Limb (tissue), 2 donors: ENCODE measurements at regions not wholly inside any gene's neighbourhood (a gene's known extent, or its start where the extent isn't known, plus 50 kb on each side); places are given as distances from the start of the nearest gene placed in this dataset.

Experiments
- DNase-seq, 2 donors: peaks; one replicate each; pipeline ENCODE4 v3.0.0-alpha.2; 2016; ENCODE audit errors: extremely low spot score in 2 of 2

GRCh38 chr9:79246170-79246569 is 325.6 kb upstream of the TLE4 start:
- no peak for DNase-seq

DNA sequence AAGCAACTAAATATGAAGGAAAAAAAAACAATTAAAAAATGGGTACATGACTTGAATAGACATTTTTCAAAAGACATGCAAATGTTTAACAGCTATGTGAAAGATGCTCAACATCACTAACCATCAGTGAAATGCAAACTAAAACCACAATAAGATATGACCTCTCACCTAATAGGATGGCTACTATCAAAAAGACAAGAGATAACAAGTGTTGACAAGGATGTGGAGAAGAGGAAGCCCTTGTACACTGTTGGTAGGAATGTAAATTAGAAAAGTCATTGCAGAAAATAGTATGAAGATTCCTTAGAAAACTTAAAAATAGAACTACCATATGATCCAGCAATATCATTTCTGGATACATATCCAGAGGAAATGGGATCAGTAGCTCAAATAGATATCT is 324.7 kb upstream of the TLE4 start:
- DNase-seq = no peak

DNA sequence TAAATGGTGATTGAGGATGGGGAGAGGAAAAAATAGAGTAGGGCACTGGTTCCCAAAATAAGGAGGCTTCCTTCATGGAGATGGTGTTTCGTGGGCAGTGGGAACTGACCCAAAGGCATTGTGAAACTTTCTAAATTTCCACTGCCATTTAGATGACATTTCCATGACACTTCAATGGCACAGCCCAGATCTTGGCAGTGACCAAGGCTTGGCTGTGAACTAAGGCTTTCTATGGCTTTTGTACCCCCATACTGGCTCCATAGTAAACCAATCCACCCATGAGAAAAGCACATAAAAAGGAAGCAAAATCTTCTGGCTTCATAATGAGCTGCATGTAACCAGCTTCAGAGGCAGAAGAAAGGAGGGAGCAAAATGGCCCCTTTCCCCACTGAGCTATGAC is 321.0 kb upstream of the TLE4 start:
- DNase-seq = no peak

DNA sequence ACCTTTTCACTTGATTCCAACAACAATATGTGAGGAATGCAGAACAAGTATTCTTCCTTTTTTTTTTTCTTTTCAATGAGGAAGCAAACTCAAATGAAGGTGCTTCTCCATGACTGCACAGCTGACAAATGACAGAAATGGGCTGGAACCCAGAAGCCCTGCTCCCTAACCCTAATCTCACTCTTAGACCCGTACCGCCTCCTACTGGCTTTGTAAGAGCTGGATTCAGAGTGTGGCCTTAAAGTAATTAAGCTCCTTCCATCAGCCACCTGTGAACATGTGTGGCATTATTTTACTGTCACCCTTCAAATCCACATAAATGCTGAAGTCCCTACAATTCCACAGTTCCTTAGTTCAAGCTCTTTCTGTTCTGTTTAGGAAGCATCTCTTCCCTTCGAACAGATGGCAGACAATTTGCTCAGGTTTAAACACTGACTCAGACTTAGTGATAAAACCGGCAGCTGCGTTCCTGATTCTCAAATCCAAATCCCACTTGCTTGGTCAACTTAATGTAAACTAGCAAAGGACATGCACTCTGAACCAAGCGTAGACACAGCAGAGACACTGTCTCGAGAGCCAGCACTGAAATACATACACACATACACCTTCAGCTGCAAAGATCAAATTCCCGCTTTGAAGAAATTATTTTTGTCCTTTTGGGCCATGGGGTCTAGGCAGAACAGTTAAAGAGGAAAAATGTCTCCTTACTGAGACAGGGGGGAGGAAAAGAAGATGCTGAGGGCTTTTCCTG is 316.7 kb upstream of the TLE4 start:
- no peak for DNase-seq

DNA sequence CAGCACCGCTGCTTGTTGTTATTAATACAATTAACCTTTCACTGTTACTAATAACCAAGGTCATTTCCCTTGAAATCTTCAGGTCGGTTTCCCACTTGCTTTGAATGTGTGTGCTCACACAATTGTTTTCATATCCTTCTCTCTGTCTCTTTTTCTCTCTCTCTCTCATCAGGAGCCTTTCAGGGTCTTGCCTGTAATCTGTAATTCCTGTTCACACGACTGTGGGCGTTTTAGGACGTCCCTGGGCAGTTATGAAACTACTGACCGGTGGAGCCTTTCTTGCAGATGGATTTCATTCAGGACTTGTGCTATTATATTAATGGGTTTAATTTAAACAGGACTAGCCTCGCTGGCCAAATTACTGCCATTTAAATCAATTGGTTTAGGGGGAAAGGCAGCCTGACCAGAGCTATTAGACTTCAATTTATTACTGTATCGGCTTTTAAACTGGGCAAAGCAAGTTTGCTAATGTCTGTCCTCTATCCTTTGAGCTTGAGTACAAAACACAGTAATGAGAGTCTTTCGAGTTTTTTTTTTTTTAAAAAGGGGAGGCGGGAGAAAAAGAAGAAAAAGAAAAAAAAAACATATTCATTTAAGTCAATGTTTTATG is 316.0 kb upstream of the TLE4 start:
- DNase-seq = no peak

GRCh38 chr9:79256691-79257213 is 315.0 kb upstream of the TLE4 start:
- DNase-seq = peak; percentile 72 to 77

GRCh38 chr9:79257228-79257781 is 314.5 kb upstream of the TLE4 start:
- peak; percentile 8 to 75 for DNase-seq

DNA sequence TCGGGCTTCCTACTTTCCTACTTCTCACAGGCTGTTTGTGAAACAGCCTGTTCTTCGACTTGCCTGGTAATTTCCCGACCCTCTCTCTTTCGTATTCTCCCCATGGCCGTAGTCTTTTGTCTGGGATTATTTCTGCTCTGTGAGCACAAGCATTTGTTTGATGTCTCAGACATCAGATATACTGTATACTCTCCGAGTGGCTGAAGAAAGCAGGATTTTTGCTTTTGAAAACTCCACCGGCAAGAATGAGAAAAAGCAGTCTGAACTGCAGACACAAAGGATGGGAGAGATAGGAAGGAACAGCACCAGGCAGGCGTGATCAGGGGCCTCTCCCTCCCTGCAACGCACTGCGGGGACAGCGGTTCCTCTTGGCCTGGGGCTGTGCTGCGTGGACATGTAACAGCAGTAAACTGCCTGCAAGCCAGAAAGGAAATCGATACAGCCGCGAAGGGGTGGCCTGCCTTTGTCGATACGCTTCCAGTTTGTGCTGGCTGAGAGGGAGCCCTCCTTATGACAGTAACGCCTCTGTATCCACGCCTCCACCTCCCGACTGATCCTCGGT is 313.9 kb upstream of the TLE4 start:
- peak in 1 of 2 donors; percentile 45 for DNase-seq

GRCh38 chr9:79259858-79260257 is 311.9 kb upstream of the TLE4 start:
- no peak for DNase-seq

DNA sequence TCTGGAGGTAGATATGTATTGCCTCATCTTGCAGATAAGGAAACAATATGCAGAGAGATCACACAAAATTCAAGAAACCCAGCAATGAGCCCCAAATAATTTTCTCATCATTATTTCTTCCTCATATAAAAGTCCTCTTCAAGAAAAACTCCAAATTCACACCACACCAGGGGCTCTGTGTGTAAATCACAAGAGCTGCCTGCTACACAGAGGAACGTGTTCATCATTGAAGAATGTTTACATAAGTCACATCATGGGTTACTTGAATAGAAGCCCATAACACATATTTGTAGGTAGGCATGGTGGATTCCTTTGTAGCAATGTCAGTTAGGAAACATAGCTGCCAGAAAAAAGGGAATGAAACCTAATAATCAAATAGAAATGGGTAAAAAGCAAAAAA is 308.1 kb upstream of the TLE4 start:
- DNase-seq = no peak

- DNase-seq = no peak
These were observed 307.7 kb upstream of the TLE4 start for GRCh38 chr9:79264041-79264440.

- no peak for DNase-seq
These were observed 307.0 kb upstream of the TLE4 start for GRCh38 chr9:79264511-79265355.

- no peak for DNase-seq
These were observed 304.8 kb upstream of the TLE4 start for GRCh38 chr9:79266986-79267385.

GRCh38 chr9:79268806-79269205 is 303.0 kb upstream of the TLE4 start:
- DNase-seq = no peak

DNA sequence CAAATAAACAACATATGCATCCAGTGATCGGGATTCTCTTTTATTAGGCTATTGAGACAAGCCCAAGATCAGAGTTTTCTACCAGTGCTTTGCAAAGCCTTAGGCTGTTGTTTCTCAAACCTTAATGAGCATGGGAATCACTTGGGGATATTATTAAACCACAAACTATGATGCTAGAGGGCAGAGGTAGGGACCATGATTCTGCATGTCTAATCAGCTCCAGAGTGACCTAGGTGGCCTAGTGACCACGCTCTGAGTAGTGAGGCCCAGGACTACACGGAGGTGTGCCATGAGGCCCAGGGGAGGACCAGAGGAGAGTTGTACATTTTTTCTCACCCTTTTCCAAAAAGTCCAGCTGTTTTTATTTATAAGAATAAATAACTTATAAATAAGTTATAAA is 298.5 kb upstream of the TLE4 start:
- DNase-seq = no peak

GRCh38 chr9:79279356-79279755 is 292.4 kb upstream of the TLE4 start:
- no peak for DNase-seq

DNA sequence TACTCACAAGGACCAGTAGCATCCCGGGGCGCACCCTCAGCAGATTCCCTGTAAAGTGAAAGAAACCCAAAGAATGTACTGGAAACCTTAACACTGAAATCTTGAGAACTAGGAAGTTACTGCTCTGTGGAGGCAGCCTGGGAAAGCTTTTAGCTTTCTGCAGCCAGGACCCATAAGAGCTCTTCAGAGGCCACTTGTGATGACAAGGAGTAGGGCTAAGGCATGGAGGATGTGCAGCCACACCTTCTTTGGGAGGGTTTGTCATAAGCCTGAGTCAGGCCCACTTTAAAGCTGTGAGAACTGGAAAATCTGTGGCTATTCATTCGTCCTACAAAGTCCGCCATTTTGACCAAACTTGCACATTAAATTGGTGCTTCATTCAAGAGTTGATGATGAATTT is 291.1 kb upstream of the TLE4 start:
- no peak for DNase-seq

- DNase-seq = no peak
These were observed 287.7 kb upstream of the TLE4 start for GRCh38 chr9:79284081-79284480.

GRCh38 chr9:79286992-79287707 is 284.6 kb upstream of the TLE4 start:
- no peak for DNase-seq

- DNase-seq = no peak
These were observed 284.0 kb upstream of the TLE4 start for GRCh38 chr9:79287708-79288290.

DNA sequence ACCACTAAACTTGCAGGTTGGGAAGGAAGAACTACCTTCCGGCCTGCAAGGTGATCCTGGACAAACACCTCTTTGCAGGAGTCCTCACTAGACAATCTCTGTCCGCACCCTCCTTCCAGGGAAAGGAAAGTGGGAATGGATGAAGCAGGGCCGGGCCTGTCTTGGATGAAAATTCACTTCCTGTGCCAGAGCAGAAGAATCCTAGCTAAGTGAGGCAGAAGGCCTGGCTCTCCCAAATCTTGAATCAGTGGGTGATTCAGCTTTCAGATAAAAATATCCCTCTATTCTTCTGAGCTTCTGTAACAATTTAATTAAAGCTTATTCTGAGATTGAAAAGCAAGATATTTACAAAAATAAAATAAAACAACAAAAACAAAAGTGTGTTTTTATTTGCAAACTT is 281.9 kb upstream of the TLE4 start:
- no peak for DNase-seq
